ENCODE measurements at regions not wholly inside any gene's neighbourhood (a gene's known extent, or its start where the extent isn't known, plus 50 kb on each side); places are given as distances from the start of the nearest gene placed in this dataset.

DNA sequence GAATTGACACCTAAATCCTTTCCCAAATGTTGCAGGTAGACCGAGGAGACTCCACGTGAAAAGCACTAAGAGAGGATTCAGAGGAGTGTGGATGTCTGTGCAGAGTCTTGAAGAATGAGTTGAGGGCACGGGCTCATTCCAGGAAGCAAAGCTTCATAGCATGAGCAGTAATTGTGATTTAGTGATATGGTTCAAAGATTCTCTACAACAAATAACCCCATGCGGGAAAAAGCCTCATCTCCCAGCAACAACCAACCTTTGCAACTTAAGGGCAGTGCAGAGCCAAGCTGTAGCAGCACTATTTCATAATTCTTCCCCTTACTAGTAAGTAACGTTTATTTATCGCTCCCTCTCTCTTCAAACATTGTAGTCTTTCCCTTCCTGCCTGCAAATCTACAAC, 87.5 kb upstream of the CLMP start:
- 44% methylated on average over 6 of the region's 6 CpGs for WGBS (ENCODE audit: insufficient coverage, low coverage, low lambda C conversion rate, missing lambda C conversion rate)
- Histone ChIP-seq H3K27ac (no peak overlapping the region), H3K4me1 (no peaks in the 10 kb centered on the region), H3K36me3 (no peaks in the 10 kb centered on the region), H3K4me3 (no peak overlapping the region), H3K9me3 (no peaks in the 10 kb centered on the region), H3K27me3 (no peaks in the 10 kb centered on the region)
- ATAC-seq (no peak), DNase-seq (no peak)
- intact Hi-C loops (cut with DNase I), result no loop called here
- TF ChIP-seq POLR2A (IDR thresholded peaks at IDR 0.05), result no peak
- TF ChIP-seq, protein P1, sequence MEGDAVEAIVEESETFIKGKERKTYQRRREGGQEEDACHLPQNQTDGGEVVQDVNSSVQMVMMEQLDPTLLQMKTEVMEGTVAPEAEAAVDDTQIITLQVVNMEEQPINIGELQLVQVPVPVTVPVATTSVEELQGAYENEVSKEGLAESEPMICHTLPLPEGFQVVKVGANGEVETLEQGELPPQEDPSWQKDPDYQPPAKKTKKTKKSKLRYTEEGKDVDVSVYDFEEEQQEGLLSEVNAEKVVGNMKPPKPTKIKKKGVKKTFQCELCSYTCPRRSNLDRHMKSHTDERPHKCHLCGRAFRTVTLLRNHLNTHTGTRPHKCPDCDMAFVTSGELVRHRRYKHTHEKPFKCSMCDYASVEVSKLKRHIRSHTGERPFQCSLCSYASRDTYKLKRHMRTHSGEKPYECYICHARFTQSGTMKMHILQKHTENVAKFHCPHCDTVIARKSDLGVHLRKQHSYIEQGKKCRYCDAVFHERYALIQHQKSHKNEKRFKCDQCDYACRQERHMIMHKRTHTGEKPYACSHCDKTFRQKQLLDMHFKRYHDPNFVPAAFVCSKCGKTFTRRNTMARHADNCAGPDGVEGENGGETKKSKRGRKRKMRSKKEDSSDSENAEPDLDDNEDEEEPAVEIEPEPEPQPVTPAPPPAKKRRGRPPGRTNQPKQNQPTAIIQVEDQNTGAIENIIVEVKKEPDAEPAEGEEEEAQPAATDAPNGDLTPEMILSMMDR (IDR thresholded peaks at IDR 0.05), result no peak

DNA sequence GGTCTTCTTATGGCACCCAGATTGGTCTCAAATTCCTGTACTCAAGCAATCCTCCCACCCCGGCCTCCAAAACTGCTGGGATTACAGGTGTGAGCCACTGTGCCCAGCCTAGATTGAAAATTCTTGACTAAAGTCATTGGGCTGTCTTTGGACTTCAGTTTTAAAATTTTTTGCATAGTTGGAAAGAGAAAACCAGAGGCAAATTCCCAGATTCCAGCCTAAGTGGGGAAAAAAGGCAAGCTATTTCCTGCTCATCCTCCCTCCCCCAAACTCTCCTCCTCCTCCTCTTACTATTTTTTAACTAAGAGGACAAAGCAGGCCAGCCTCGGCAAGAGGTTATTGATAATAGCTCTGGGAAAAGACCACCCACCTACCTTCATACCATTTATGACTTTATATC, 78.6 kb upstream of the CLMP start:
- DNase-seq (no peak), ATAC-seq (no peak)
- no peak overlapping the region for H3K4me3 ChIP-seq
- H3K4me1 ChIP-seq, result no peaks in the 10 kb centered on the region
- no peak overlapping the region for H3K27ac ChIP-seq
- no peaks in the 10 kb centered on the region for H3K36me3 ChIP-seq
- TF ChIP-seq, protein P1 (IDR thresholded peaks at IDR 0.05), result no peak
- TF ChIP-seq POLR2A (IDR thresholded peaks at IDR 0.05), result no peak
- H3K9me3 ChIP-seq, result no peaks in the 10 kb centered on the region
- intact Hi-C loops (cut with DNase I), result no loop called here
- no peaks in the 10 kb centered on the region for H3K27me3 ChIP-seq
- 42% methylated on average over 2 of the region's 2 CpGs for WGBS (ENCODE audit: insufficient coverage, low coverage, low lambda C conversion rate, missing lambda C conversion rate)

DNA sequence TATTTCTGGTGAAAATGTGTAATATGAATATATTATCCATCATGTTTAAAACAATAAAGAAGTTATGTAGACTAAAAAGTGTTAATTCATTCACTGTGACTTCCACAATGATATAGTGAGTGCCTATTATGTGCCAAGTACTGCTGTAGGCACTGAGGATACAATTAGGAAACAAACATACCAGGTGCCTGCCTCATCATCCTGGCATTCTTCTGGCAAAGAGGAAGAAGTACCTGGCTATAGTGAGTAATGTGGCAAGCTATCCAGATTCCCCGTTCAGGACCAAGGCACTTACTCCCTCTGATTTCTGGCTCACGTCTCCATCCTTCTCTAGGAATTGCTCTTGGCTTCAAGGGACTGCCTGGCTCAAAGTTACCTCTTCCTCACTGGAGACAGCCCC, 77.5 kb upstream of the CLMP start:
- no peak for ATAC-seq
- Histone ChIP-seq H3K27ac (no peak overlapping the region), H3K36me3 (no peaks in the 10 kb centered on the region), H3K4me3 (no peak overlapping the region), H3K4me1 (no peaks in the 10 kb centered on the region), H3K27me3 (no peaks in the 10 kb centered on the region), H3K9me3 (no peaks in the 10 kb centered on the region)
- TF ChIP-seq, protein P1 (IDR thresholded peaks at IDR 0.05), result no peak
- no peak for TF ChIP-seq POLR2A (IDR thresholded peaks at IDR 0.05)
- WGBS (ENCODE audit: insufficient coverage, low coverage, low lambda C conversion rate, missing lambda C conversion rate), result no CpG with 5 or more reads among the region's 2 CpGs
- no peak for DNase-seq
- intact Hi-C loops (cut with DNase I), result no loop called here

DNA sequence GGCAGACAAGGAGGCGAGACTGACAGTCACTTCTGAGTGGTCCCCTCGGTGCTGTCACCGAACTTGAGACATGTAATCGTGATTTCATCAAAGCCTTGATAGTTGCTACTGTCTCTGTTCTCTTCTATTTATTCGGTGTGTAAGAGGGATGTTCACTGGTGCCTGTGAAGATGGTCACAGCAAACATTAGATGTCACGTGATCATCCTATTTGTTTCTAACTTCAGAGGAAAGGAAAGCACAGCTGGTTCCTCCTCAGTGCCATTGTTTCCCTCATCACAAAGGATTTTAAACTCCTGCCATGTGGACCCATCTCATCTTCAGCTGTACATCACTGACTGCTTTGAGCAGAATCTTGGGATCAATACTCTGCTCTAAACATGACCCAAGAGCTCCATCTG, 73.1 kb upstream of the CLMP start:
- intact Hi-C loops (cut with DNase I), result no loop called here
- no peak overlapping the region for H3K4me3 ChIP-seq
- no peaks in the 10 kb centered on the region for H3K4me1 ChIP-seq
- no peak overlapping the region for H3K27ac ChIP-seq
- ATAC-seq, result no peak
- 38% methylated on average over 5 of the region's 6 CpGs for WGBS (ENCODE audit: insufficient coverage, low coverage, low lambda C conversion rate, missing lambda C conversion rate)
- no peak for DNase-seq
- no peaks in the 10 kb centered on the region for H3K36me3 ChIP-seq
- no peaks in the 10 kb centered on the region for H3K27me3 ChIP-seq
- no peaks in the 10 kb centered on the region for H3K9me3 ChIP-seq
- TF ChIP-seq POLR2A (IDR thresholded peaks at IDR 0.05), result no peak
- TF ChIP-seq, protein P1 (IDR thresholded peaks at IDR 0.05), result no peak

DNA sequence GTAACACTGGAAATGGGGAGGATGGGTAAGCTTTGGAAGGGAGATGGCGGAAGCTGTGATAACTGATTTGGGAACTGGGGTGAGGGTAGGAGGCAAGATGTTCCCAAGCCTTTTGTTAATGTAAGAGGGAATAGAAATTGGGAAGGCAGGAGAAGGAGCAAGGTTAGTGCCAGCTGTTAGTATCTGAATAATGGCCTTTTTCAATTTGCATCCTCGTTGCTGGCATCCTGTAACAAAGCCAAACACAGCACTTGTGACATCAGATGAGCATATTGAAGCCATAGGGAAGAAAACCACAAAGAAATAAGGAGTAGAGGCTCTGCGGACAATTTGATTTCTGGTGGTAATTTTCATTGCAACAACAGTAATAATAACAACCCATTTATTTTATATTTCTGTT, 70.9 kb upstream of the CLMP start:
- H3K4me3 ChIP-seq, result no peak overlapping the region
- ATAC-seq (no peak), DNase-seq (no peak)
- no peak overlapping the region for H3K27ac ChIP-seq
- H3K27me3 ChIP-seq, result no peaks in the 10 kb centered on the region
- H3K9me3 ChIP-seq, result no peaks in the 10 kb centered on the region
- no peaks in the 10 kb centered on the region for H3K36me3 ChIP-seq
- WGBS (ENCODE audit: insufficient coverage, low coverage, low lambda C conversion rate, missing lambda C conversion rate), result 63% methylated on average over 3 of the region's 3 CpGs
- TF ChIP-seq, protein P1 (IDR thresholded peaks at IDR 0.05), result no peak
- TF ChIP-seq POLR2A (IDR thresholded peaks at IDR 0.05), result no peak
- intact Hi-C loops (cut with DNase I), result no loop called here
- no peaks in the 10 kb centered on the region for H3K4me1 ChIP-seq
